Mesendoderm (in vitro differentiated cells): ENCODE measurements at regions not wholly inside any gene's neighbourhood (a gene's known extent, or its start where the extent isn't known, plus 50 kb on each side); places are given as distances from the start of the nearest gene placed in this dataset.

ENCODE experiments used
- DNase-seq: peaks from one replicate; pipeline ENCODE4 v3.0.0; 2013
- H2AK5ac ChIP-seq: 2 replicates; pipeline ENCODE4 v1.6.1; 2013; ENCODE audit warnings: low read length, inconsistent platforms
- H2BK120ac ChIP-seq: 2 replicates; pipeline ENCODE4 v1.6.1; 2013; ENCODE audit warnings: low read depth, mild to moderate bottlenecking, low read length, moderate library complexity, mixed read lengths
- H2BK15ac ChIP-seq: replicated peaks from 2 replicates; pipeline ENCODE4 v1.6.1; 2013; ENCODE audit warnings: low read depth, mild to moderate bottlenecking, moderate library complexity
- H2BK5ac ChIP-seq: 2 replicates; pipeline ENCODE4 v1.6.1; 2013; ENCODE audit warnings: low read length, inconsistent platforms
- H3K18ac ChIP-seq: 2 replicates; pipeline ENCODE4 v1.6.1; 2013; ENCODE audit warnings: mild to moderate bottlenecking, low read length, mixed read lengths
- H3K23ac ChIP-seq: one replicate; pipeline ENCODE4 v1.6.1; 2013; ENCODE audit warnings: low read length
- H3K27ac ChIP-seq: 2 replicates; pipeline ENCODE4 v1.5.1; 2013; ENCODE audit warnings: low read depth, mild to moderate bottlenecking, inconsistent platforms, low read length, moderate library complexity
- H3K27me3 ChIP-seq: 2 replicates; pipeline ENCODE4 v1.6.1; 2013; ENCODE audit warnings: low read length, control low read depth, mild to moderate bottlenecking, inconsistent platforms; ENCODE audit not compliant: insufficient read depth, poor library complexity
- H3K36me3 ChIP-seq: 2 replicates; pipeline ENCODE4 v1.6.1; 2013; ENCODE audit warnings: low read length, inconsistent platforms; ENCODE audit not compliant: control insufficient read depth, insufficient read depth
- H3K4ac ChIP-seq: one replicate; pipeline ENCODE4 v1.6.1; 2013; ENCODE audit warnings: low read depth, mild to moderate bottlenecking, low read length, moderate library complexity
- H3K4me1 ChIP-seq: 2 replicates; pipeline ENCODE4 v1.6.1; 2013; ENCODE audit warnings: low read depth, low read length, inconsistent platforms; ENCODE audit not compliant: control insufficient read depth
- H3K4me2 ChIP-seq: 2 replicates; pipeline ENCODE4 v1.6.1; 2013; ENCODE audit warnings: low read length
- H3K4me3 ChIP-seq: 2 replicates; pipeline ENCODE4 v1.5.1; 2013; ENCODE audit warnings: mild to moderate bottlenecking, low read length
- H3K56ac ChIP-seq: one replicate; pipeline ENCODE4 v1.6.1; 2013; ENCODE audit warnings: low read length
- H3K79me1 ChIP-seq: 2 replicates; pipeline ENCODE4 v1.6.1; 2013; ENCODE audit warnings: low read length, inconsistent platforms
- H3K79me2 ChIP-seq: 2 replicates; pipeline ENCODE4 v1.6.1; 2013; ENCODE audit warnings: mild to moderate bottlenecking, low read length; ENCODE audit not compliant: control insufficient read depth, insufficient read depth
- H3K9ac ChIP-seq: 2 replicates; pipeline ENCODE4 v1.6.1; 2013; ENCODE audit warnings: low read length, inconsistent platforms
- H4K5ac ChIP-seq: one replicate; pipeline ENCODE4 v1.6.1; 2013; ENCODE audit warnings: low read length
- H4K8ac ChIP-seq: one replicate; pipeline ENCODE4 v1.6.1; 2013; ENCODE audit warnings: low read depth, mild to moderate bottlenecking, control low read depth, low read length, moderate library complexity
- WGBS: extraction: QIAGEN DNeasy Blood & Tissue Kit; methylation state at CpG from one replicate; pipeline ENCODE4 v1.1.7; 2013; ENCODE audit warnings: low lambda C conversion rate, missing lambda C conversion rate; ENCODE audit not compliant: insufficient coverage; ENCODE audit errors: extremely low coverage; 5-methylcytosine and 5-hydroxymethylcytosine counted together

DNA sequence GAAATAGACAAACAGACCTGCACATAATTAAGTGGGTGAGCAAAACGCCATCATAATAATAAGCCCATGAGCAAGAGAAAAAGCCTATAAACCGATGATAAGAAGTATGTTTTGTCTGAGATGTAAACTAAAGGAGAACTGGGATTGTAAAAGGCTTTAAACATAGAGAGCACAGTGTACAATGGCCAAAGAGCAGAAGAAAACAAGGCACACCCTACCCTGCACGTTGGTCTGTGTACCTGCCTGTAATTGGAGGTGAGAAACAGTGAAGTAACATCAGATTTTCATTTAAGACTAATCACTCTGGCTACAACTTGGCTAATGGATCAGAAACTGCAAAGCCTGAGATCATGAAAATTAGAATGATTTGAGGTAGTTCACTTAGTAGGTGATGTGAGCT is 1094.7 kb upstream of the GYPC start:
- no peak overlapping the region for H3K23ac ChIP-seq
- no peaks in the 10 kb centered on the region for H3K27me3 ChIP-seq
- H2BK5ac ChIP-seq: no peak overlapping the region
- WGBS: no CpG with 5 or more reads among the region's 3 CpGs
- H2AK5ac ChIP-seq: no peak overlapping the region
- H3K9ac ChIP-seq: no peak overlapping the region
- no peaks in the 10 kb centered on the region for H3K36me3 ChIP-seq
- no peak overlapping the region for H3K4ac ChIP-seq
- no peak overlapping the region for H3K4me2 ChIP-seq
- H2BK15ac ChIP-seq: no peak overlapping the region
- no peak for DNase-seq
- H3K18ac ChIP-seq: no peak overlapping the region
- H4K5ac ChIP-seq: no peak overlapping the region
- no peaks in the 10 kb centered on the region for H3K4me1 ChIP-seq
- no peak overlapping the region for H4K8ac ChIP-seq
- H3K79me2 ChIP-seq: no peaks in the 10 kb centered on the region
- no peak overlapping the region for H2BK120ac ChIP-seq
- no peak overlapping the region for H3K27ac ChIP-seq
- no peak overlapping the region for H3K56ac ChIP-seq
- no peaks in the 10 kb centered on the region for H3K79me1 ChIP-seq
- H3K4me3 ChIP-seq: no peak overlapping the region

DNA sequence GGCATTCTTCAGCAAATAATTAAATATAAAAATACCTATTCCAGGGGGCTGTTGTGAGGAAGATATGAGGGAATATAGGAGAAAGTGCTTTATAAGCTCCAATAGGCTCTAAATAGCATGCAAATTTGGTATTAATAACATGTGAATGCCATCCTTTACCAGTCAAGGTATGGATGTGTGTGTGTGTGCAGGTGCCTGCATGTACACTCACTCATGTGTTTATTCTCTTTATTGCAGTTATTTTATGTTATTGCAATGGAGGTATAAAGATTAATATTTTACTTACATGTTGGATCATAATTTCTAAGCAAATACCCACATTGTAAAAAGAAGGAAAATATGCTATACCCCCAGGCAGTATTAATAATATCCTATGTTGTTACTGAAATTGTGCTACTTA is 1093.0 kb upstream of the GYPC start:
- no peak overlapping the region for H3K4me3 ChIP-seq
- DNase-seq: no peak

DNA sequence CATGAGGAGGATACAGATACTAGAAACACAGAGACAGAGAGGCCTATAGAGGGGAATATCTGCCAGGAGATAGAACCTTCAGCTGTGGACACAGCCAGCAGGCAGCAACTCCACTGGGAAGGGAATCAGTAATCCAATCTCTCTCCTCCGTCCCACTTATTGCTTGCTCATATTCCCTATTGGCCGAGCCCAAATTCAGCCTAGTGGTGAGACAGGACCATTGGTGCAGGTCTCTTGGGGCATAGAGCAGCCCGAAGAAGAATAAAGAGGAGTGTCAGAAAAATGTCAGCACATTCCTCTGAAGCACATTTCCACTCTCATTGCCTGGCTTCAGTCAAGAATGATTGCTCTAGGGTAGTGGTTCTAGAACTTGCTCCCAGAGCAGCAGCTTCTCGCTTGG is 1091.5 kb upstream of the GYPC start:
- Histone ChIP-seq H3K18ac (no peak overlapping the region), H3K27ac (no peak overlapping the region), H3K4me2 (no peak overlapping the region)

More for the DNA sequence above, 1093.0 kb upstream of the GYPC start:
- H3K4me1 ChIP-seq: no peaks in the 10 kb centered on the region
- H2BK15ac ChIP-seq: no peak overlapping the region
- no peak overlapping the region for H3K4ac ChIP-seq
- no peak overlapping the region for H2BK5ac ChIP-seq
- H3K9ac ChIP-seq: no peak overlapping the region
- H3K56ac ChIP-seq: no peak overlapping the region
- H2BK120ac ChIP-seq: no peak overlapping the region
- no peaks in the 10 kb centered on the region for H3K79me1 ChIP-seq
- H2AK5ac ChIP-seq: no peak overlapping the region
- no peaks in the 10 kb centered on the region for H3K79me2 ChIP-seq
- no peak overlapping the region for H3K23ac ChIP-seq
- H4K8ac ChIP-seq: no peak overlapping the region
- H3K4me2 ChIP-seq: no peak overlapping the region
- no peaks in the 10 kb centered on the region for H3K36me3 ChIP-seq
- no peak overlapping the region for H3K18ac ChIP-seq
- no peaks in the 10 kb centered on the region for H3K27me3 ChIP-seq
- H4K5ac ChIP-seq: no peak overlapping the region
- H3K27ac ChIP-seq: no peak overlapping the region

DNA sequence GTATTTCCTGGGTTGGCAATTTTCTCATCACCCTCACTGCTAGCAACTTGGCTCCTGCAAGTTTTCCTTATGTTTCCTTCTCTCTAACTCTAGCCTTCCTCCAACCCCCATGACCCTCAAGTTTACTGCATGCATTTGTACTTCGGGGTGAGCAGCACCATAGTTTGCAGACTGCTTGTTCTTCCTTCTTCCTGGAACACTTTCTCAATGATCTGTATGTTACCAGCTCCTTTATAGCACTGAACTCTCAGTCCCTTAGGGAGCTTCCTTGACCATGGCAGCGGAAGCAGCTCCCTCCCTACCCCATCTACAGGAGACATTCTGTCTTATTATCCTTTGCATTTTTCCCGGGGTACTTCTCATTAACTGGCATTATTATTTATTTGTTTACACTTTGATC is 1089.5 kb upstream of the GYPC start:
- Histone ChIP-seq H3K4ac (no peak overlapping the region), H4K5ac (no peak overlapping the region), H4K8ac (no peak overlapping the region), H3K27me3 (no peaks in the 10 kb centered on the region), H3K4me3 (no peak overlapping the region), H3K4me1 (no peaks in the 10 kb centered on the region), H3K56ac (no peak overlapping the region), H2BK15ac (no peak overlapping the region), H3K79me2 (no peaks in the 10 kb centered on the region), H2BK5ac (no peak overlapping the region), H3K4me2 (no peak overlapping the region), H3K23ac (no peak overlapping the region), H3K9ac (no peak overlapping the region), H3K27ac (no peak overlapping the region), H3K79me1 (no peaks in the 10 kb centered on the region), H3K36me3 (no peaks in the 10 kb centered on the region), H2AK5ac (no peak overlapping the region), H3K18ac (no peak overlapping the region), H2BK120ac (no peak overlapping the region)
- no CpG with 5 or more reads among the region's 3 CpGs for WGBS
- DNase-seq: peak; percentile 10

More for the DNA sequence above, 1091.5 kb upstream of the GYPC start:
- DNase-seq: peak; percentile 60
- Histone ChIP-seq H3K79me2 (no peaks in the 10 kb centered on the region), H3K4me1 (no peaks in the 10 kb centered on the region), H3K79me1 (no peaks in the 10 kb centered on the region), H2BK15ac (no peak overlapping the region), H4K8ac (no peak overlapping the region), H2AK5ac (no peak overlapping the region), H3K36me3 (no peaks in the 10 kb centered on the region), H4K5ac (no peak overlapping the region), H3K4me3 (no peak overlapping the region), H3K4ac (no peak overlapping the region), H2BK5ac (no peak overlapping the region), H3K9ac (no peak overlapping the region), H3K56ac (no peak overlapping the region), H3K27me3 (no peaks in the 10 kb centered on the region), H2BK120ac (no peak overlapping the region), H3K23ac (no peak overlapping the region)
- no CpG with 5 or more reads among the region's 4 CpGs for WGBS

DNA sequence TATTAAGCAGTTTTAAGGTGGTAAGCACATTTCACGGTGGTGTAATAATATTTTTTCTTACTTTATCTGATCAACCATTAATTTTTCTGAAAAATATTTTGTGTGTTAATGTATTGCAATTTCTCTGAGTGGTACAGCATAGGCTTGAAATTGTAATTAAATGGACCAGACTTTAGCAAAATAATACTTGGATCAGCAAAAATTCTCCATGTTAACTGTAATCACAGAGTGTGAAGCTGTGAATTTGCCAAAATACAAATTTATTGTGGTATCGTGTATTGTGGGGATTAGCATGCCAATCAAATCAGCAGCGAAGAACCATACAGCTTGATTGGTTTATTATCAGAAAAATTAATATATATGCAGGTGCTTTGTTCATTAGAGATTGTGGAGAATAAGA is 1088.9 kb upstream of the GYPC start:
- Histone ChIP-seq H2BK120ac (no peak overlapping the region), H4K8ac (no peak overlapping the region), H3K4me2 (no peak overlapping the region), H3K36me3 (no peaks in the 10 kb centered on the region), H3K79me2 (no peaks in the 10 kb centered on the region), H3K9ac (no peak overlapping the region), H3K27me3 (no peaks in the 10 kb centered on the region), H3K4ac (no peak overlapping the region), H2BK15ac (no peak overlapping the region), H4K5ac (no peak overlapping the region), H3K79me1 (no peaks in the 10 kb centered on the region), H3K4me1 (no peaks in the 10 kb centered on the region), H3K18ac (no peak overlapping the region), H3K4me3 (no peak overlapping the region), H3K56ac (no peak overlapping the region), H3K23ac (no peak overlapping the region), H3K27ac (no peak overlapping the region), H2BK5ac (no peak overlapping the region), H2AK5ac (no peak overlapping the region)
- DNase-seq: no peak
- WGBS: no CpG with 5 or more reads among the region's 3 CpGs

DNA sequence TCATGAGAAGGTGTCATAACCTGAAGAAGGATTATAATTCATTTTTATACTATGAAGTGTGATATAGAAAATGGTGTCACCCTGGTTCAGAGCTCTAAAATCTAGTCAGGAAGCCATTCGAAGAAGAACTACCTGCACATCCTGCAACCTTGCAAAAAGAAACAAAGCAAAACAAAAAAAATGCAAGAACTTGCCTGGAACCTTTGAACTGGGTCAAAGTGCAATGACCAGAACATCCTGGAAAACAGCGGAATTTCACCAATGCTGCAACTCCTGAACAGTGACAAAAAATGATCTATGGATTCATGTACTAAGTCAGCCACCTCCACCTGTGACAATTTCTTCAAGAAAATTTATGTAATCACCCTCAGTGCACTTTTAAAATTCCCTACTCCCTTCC is 1083.3 kb upstream of the GYPC start:
- no peak overlapping the region for H4K8ac ChIP-seq
- H3K4me1 ChIP-seq: no peaks in the 10 kb centered on the region
- no peak overlapping the region for H3K9ac ChIP-seq
- H3K79me1 ChIP-seq: no peaks in the 10 kb centered on the region
- no peak overlapping the region for H3K27ac ChIP-seq
- H3K27me3 ChIP-seq: no peaks in the 10 kb centered on the region
- H3K18ac ChIP-seq: no peak overlapping the region
- no peak for DNase-seq
- H2BK5ac ChIP-seq: no peak overlapping the region
- no peak overlapping the region for H2BK15ac ChIP-seq
- no peaks in the 10 kb centered on the region for H3K79me2 ChIP-seq
- H4K5ac ChIP-seq: no peak overlapping the region
- H3K36me3 ChIP-seq: no peaks in the 10 kb centered on the region
- no peak overlapping the region for H3K4me3 ChIP-seq
- H2BK120ac ChIP-seq: no peak overlapping the region
- H2AK5ac ChIP-seq: no peak overlapping the region
- no peak overlapping the region for H3K4me2 ChIP-seq
- H3K23ac ChIP-seq: no peak overlapping the region
- H3K56ac ChIP-seq: no peak overlapping the region
- H3K4ac ChIP-seq: no peak overlapping the region
- no CpG with 5 or more reads among the region's 2 CpGs for WGBS
